GM23338 (cell line): ENCODE measurements at regions not wholly inside any gene's neighbourhood (a gene's known extent, or its start where the extent isn't known, plus 50 kb on each side); places are given as distances from the start of the nearest gene placed in this dataset.

Source experiments
- CREB1 ChIP-seq: fragments of 250-450 bp; sonication (Bioruptor Pico); IDR thresholded peaks from 2 replicates; pipeline ENCODE4 v1.5.0; 2020; ENCODE audit warnings: low read depth, mild to moderate bottlenecking, moderate library complexity
- EZH2 ChIP-seq: fragments of 200-600 bp; sonication (generic); IDR thresholded peaks from one replicate; pipeline ENCODE4 v1.8.0; 2017; ENCODE audit warnings: antibody characterized with exemption, mild to moderate bottlenecking, low read depth; ENCODE audit not compliant: unreplicated experiment
- POLR2AphosphoS5 ChIP-seq: IDR thresholded peaks from 2 replicates; pipeline ENCODE4 v1.6.1; 2016; ENCODE audit warnings: antibody characterized with exemption, low read depth
- TF ChIP-seq, protein P1 (sequence below), 2 experiments: fragments of 200-600 bp in 1 of 2; sonication (generic) in 1 of 2; conservative IDR thresholded peaks; 2 replicates each; pipeline versions ENCODE4 v1.5.1 to v1.6.1; 2016 to 2017; ENCODE audit warnings: antibody characterized with exemption in 2 of 2, low read depth in 2 of 2, mild to moderate bottlenecking in 2 of 2, moderate library complexity in 1 of 2
- TF ChIP-seq, protein P2 (sequence below): IDR thresholded peaks from one replicate; pipeline ENCODE4 v1.6.1; 2018; ENCODE audit warnings: antibody characterized with exemption; ENCODE audit not compliant: unreplicated experiment

DNA sequence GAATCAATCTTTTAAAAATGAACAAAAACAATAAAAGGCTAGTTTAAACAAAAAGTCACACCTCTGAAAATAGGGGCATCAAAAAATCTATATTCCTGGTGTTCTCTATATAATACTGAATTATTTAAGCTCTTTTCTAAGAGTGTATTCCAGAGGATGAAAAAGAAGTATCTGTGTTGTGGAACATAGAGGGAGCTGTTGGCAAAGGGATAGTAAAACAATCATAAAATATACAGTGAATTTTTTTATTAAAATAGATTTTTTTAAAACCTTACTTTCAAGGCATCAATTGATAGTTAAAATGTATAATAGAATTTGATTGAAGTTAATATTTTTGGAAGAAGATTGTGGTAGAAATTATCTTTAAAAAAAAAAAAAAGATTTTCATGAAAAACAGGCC is 1409.1 kb upstream of the CELF2 start:
- TF ChIP-seq, protein P1, sequence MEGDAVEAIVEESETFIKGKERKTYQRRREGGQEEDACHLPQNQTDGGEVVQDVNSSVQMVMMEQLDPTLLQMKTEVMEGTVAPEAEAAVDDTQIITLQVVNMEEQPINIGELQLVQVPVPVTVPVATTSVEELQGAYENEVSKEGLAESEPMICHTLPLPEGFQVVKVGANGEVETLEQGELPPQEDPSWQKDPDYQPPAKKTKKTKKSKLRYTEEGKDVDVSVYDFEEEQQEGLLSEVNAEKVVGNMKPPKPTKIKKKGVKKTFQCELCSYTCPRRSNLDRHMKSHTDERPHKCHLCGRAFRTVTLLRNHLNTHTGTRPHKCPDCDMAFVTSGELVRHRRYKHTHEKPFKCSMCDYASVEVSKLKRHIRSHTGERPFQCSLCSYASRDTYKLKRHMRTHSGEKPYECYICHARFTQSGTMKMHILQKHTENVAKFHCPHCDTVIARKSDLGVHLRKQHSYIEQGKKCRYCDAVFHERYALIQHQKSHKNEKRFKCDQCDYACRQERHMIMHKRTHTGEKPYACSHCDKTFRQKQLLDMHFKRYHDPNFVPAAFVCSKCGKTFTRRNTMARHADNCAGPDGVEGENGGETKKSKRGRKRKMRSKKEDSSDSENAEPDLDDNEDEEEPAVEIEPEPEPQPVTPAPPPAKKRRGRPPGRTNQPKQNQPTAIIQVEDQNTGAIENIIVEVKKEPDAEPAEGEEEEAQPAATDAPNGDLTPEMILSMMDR (conservative IDR thresholded peaks at IDR 0.05; ENCODE audit: low read depth in 2 of 2) = peak in 1 of 2 experiments; percentile 61; a peak in 3 of 4 replicates
- TF ChIP-seq CREB1 (CRISPR knock-in tag) (no peak), EZH2 (no peak), POLR2AphosphoS5 (no peak)
- TF ChIP-seq, protein P2, sequence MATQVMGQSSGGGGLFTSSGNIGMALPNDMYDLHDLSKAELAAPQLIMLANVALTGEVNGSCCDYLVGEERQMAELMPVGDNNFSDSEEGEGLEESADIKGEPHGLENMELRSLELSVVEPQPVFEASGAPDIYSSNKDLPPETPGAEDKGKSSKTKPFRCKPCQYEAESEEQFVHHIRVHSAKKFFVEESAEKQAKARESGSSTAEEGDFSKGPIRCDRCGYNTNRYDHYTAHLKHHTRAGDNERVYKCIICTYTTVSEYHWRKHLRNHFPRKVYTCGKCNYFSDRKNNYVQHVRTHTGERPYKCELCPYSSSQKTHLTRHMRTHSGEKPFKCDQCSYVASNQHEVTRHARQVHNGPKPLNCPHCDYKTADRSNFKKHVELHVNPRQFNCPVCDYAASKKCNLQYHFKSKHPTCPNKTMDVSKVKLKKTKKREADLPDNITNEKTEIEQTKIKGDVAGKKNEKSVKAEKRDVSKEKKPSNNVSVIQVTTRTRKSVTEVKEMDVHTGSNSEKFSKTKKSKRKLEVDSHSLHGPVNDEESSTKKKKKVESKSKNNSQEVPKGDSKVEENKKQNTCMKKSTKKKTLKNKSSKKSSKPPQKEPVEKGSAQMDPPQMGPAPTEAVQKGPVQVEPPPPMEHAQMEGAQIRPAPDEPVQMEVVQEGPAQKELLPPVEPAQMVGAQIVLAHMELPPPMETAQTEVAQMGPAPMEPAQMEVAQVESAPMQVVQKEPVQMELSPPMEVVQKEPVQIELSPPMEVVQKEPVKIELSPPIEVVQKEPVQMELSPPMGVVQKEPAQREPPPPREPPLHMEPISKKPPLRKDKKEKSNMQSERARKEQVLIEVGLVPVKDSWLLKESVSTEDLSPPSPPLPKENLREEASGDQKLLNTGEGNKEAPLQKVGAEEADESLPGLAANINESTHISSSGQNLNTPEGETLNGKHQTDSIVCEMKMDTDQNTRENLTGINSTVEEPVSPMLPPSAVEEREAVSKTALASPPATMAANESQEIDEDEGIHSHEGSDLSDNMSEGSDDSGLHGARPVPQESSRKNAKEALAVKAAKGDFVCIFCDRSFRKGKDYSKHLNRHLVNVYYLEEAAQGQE = no peak
